ENCODE measurements at regions not wholly inside any gene's neighbourhood (a gene's known extent, or its start where the extent isn't known, plus 50 kb on each side); places are given as distances from the start of the nearest gene placed in this dataset.

DNA sequence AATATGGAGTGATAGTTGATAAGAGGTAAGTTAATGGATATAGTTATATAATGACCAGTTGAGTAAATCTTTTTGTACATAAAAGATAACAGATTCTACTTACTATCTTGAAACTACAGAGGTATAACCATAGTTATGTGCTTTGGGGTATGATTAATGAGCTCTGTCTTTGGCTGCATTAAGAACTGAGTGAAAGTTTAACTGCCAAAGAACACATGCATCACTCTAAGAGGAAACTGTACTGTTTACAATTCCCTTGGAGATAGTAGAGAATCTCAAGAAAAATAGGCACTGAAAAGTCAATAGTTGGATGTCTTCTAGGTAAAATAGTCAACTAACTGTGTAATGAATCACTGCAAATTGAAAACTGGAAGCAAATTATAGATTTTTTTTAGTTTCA lies 1129.5 kb downstream of the EPHA7 start:
- H3K36me3 ChIP-seq (replicated peaks in 1 of 2; ENCODE audit: control insufficient read depth in 1 of 2, insufficient read depth in 2 of 2, low read length in 2 of 2) = no peaks in the 10 kb centered on the region
- no peak overlapping the region for H3K9ac ChIP-seq (ENCODE audit: insufficient read depth, low read length, poor library complexity, severe bottlenecking)
- no peaks in the 10 kb centered on the region for H3K36me3 Mint-ChIP-seq
- H3K27me3 Mint-ChIP-seq (ENCODE audit: low read depth in 3 of 3) = peaks cover 0 to 2% (median 1%) of the 10 kb centered on the region in 3 donors
- H3K27me3 ChIP-seq (ENCODE audit: control insufficient read depth in 2 of 2, insufficient read depth in 2 of 2, low read length in 2 of 2) = no peaks in the 10 kb centered on the region
- intact Hi-C loops (cut with micrococcal nuclease) = no loop called here
- no peak overlapping the region for H3K27ac Mint-ChIP-seq
- no peak overlapping the region for H3K4me3 Mint-ChIP-seq
- TF ChIP-seq, protein P1, sequence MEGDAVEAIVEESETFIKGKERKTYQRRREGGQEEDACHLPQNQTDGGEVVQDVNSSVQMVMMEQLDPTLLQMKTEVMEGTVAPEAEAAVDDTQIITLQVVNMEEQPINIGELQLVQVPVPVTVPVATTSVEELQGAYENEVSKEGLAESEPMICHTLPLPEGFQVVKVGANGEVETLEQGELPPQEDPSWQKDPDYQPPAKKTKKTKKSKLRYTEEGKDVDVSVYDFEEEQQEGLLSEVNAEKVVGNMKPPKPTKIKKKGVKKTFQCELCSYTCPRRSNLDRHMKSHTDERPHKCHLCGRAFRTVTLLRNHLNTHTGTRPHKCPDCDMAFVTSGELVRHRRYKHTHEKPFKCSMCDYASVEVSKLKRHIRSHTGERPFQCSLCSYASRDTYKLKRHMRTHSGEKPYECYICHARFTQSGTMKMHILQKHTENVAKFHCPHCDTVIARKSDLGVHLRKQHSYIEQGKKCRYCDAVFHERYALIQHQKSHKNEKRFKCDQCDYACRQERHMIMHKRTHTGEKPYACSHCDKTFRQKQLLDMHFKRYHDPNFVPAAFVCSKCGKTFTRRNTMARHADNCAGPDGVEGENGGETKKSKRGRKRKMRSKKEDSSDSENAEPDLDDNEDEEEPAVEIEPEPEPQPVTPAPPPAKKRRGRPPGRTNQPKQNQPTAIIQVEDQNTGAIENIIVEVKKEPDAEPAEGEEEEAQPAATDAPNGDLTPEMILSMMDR (IDR thresholded peaks at IDR 0.05) = no peak
- no peak overlapping the region for H2AFZ ChIP-seq (ENCODE audit: insufficient read depth, low read depth, low read length, poor library complexity, severe bottlenecking)
- H3K4me1 ChIP-seq (ENCODE audit: control insufficient read depth in 1 of 2, insufficient read depth in 2 of 2, low read length in 2 of 2) = no peaks in the 10 kb centered on the region
- no peaks in the 10 kb centered on the region for H3K79me2 ChIP-seq (ENCODE audit: insufficient read depth, low read length)
- H3K27ac ChIP-seq (ENCODE audit: low read depth in 1 of 2, low read length in 2 of 2) = no peak overlapping the region
- H3K4me3 ChIP-seq (replicated peaks in 1 of 3; ENCODE audit: low read depth in 2 of 3, low read length in 3 of 3) = no peak overlapping the region
- H3K4me2 ChIP-seq (replicated peaks; ENCODE audit: extremely low read depth, low read length, poor library complexity, severe bottlenecking) = no peak overlapping the region
- H3K4me1 Mint-ChIP-seq = no peaks in the 10 kb centered on the region
- no peaks in the 10 kb centered on the region for H4K20me1 ChIP-seq (ENCODE audit: insufficient read depth, low read length)
- H3K9me3 ChIP-seq (replicated peaks in 1 of 2; ENCODE audit: control insufficient read depth in 1 of 2, insufficient read depth in 1 of 2, low read length in 2 of 2) = no peaks in the 10 kb centered on the region
- peaks cover 0 to 2% (median 0%) of the 10 kb centered on the region in 7 donors for H3K9me3 Mint-ChIP-seq
- no peak for DNase-seq

DNA sequence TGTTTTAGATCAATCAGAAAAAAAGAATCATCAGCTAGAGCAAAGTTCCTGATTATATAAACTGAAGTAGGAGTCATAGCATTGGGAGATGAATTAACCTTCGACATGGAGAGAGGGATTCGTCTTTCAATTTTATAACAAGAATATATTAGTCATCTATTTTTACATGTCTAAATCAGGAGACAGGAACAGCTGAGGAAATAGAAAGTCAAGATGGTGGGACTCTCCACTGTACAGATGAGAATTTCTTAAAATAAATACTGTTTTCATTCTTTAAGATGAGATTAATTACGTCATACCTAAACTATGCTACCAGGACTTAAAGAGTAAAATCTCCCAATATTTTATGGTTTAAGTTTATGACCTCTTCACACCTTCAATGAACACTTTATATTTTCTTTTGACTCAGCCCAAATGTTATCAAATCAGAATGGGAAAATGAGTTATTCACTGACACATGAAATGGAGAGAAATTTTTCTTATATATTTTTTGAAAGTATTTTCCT lies 1137.7 kb downstream of the EPHA7 start:
- TF ChIP-seq, protein P1 (IDR thresholded peaks at IDR 0.05) = no peak
- Mint-ChIP-seq H3K4me3 (no peak overlapping the region), H3K9me3 (peaks cover 0 to 5% (median 0%) of the 10 kb centered on the region in 7 donors)

More for the DNA sequence above, 1137.7 kb downstream of the EPHA7 start:
- no peaks in the 10 kb centered on the region for H3K36me3 Mint-ChIP-seq
- intact Hi-C loops (cut with micrococcal nuclease) = no loop called here
- H2AFZ ChIP-seq (ENCODE audit: insufficient read depth, low read depth, low read length, poor library complexity, severe bottlenecking) = no peak overlapping the region
- H3K27ac ChIP-seq (ENCODE audit: low read depth in 1 of 2, low read length in 2 of 2) = no peak overlapping the region
- H3K4me3 ChIP-seq (replicated peaks in 1 of 3; ENCODE audit: low read depth in 2 of 3, low read length in 3 of 3) = no peak overlapping the region
- WGBS (ENCODE audit: insufficient coverage) = no CpG with 5 or more reads among the region's 3 CpGs
- no peak overlapping the region for H3K4me2 ChIP-seq (replicated peaks; ENCODE audit: extremely low read depth, low read length, poor library complexity, severe bottlenecking)
- no peaks in the 10 kb centered on the region for H3K9me3 ChIP-seq (replicated peaks in 1 of 2; ENCODE audit: control insufficient read depth in 1 of 2, insufficient read depth in 1 of 2, low read length in 2 of 2)
- H3K36me3 ChIP-seq (replicated peaks in 1 of 2; ENCODE audit: control insufficient read depth in 1 of 2, insufficient read depth in 2 of 2, low read length in 2 of 2) = no peaks in the 10 kb centered on the region
- no peaks in the 10 kb centered on the region for H3K4me1 ChIP-seq (ENCODE audit: control insufficient read depth in 1 of 2, insufficient read depth in 2 of 2, low read length in 2 of 2)
- no peak for DNase-seq
- H3K9ac ChIP-seq (ENCODE audit: insufficient read depth, low read length, poor library complexity, severe bottlenecking) = no peak overlapping the region
- H4K20me1 ChIP-seq (ENCODE audit: insufficient read depth, low read length) = no peaks in the 10 kb centered on the region
- no peaks in the 10 kb centered on the region for H3K79me2 ChIP-seq (ENCODE audit: insufficient read depth, low read length)
- no peaks in the 10 kb centered on the region for H3K27me3 ChIP-seq (ENCODE audit: control insufficient read depth in 2 of 2, insufficient read depth in 2 of 2, low read length in 2 of 2)
- peaks cover 0 to 3% (median 0%) of the 10 kb centered on the region in 3 donors for H3K27me3 Mint-ChIP-seq (ENCODE audit: low read depth in 3 of 3)
- no peak overlapping the region for H3K27ac Mint-ChIP-seq
- H3K4me1 Mint-ChIP-seq = no peaks in the 10 kb centered on the region
